HEK293 (cell line): ENCODE measurements at regions not wholly inside any gene's neighbourhood (a gene's known extent, or its start where the extent isn't known, plus 50 kb on each side); places are given as distances from the start of the nearest gene placed in this dataset.

Source experiments
- CTCF ChIA-PET: fragments of 350-600 bp; formaldehyde crosslinking; extraction: SDS; loops from one replicate; lab custom pipeline; 2021; ENCODE audit warnings: antibody characterized with exemption; lab: Yijun Ruan, JAX
- POLR2A ChIA-PET: fragments of 300-600 bp; formaldehyde crosslinking; extraction: SDS; loops from one replicate; lab custom pipeline; 2020; ENCODE audit warnings: antibody characterized with exemption, inconsistent platforms; lab: Yijun Ruan, JAX
- H3K27ac ChIP-seq: fragments of 200-500 bp; sonication (Bioruptor generic); 2 replicates; pipeline ENCODE4 v1.5.1; 2014; ENCODE audit warnings: low read depth, low read length, control low read depth, inconsistent platforms; ENCODE audit errors: extremely low read depth
- H3K36me3 ChIP-seq, 2 experiments: fragments of 200-500 bp in 1 of 2; sonication (Bioruptor generic) in 1 of 2; 1 replicate in 1 of 2; 2 replicates in 1 of 2; pipeline ENCODE4 v1.5.1; 2014 to 2017; ENCODE audit warnings: inconsistent platforms in 2 of 2, low read length in 2 of 2; ENCODE audit not compliant: control insufficient read depth in 2 of 2, insufficient read depth in 1 of 2
- H3K4me1 ChIP-seq: fragments of 200-500 bp; sonication (Bioruptor generic); 2 replicates; pipeline ENCODE4 v1.5.1; 2014; ENCODE audit warnings: mild to moderate bottlenecking, low read length, inconsistent platforms; ENCODE audit not compliant: control insufficient read depth, insufficient read depth
- H3K4me3 ChIP-seq: 2 replicates; pipeline ENCODE4 v1.5.1; 2011; ENCODE audit warnings: low read depth, mild to moderate bottlenecking, control low read depth, low read length, moderate library complexity
- H3K9me3 ChIP-seq: fragments of 200-500 bp; sonication (Bioruptor generic); 2 replicates; pipeline ENCODE4 v1.5.1; 2014; ENCODE audit warnings: low read depth, low read length, inconsistent platforms; ENCODE audit not compliant: control insufficient read depth, insufficient read depth
- BCL11B ChIP-seq: fragments of 450-650 bp; formaldehyde crosslinking; IDR thresholded peaks from 2 replicates; pipeline ENCODE4 v1.5.1; 2016; ENCODE audit warnings: low read depth, missing biosample characterization, missing genetic modification characterization
- EGR2 ChIP-seq: fragments of 450-650 bp; formaldehyde crosslinking; IDR thresholded peaks from 2 replicates; pipeline ENCODE4 v1.5.1; 2016; ENCODE audit warnings: low read depth, missing biosample characterization, missing genetic modification characterization
- GFI1B ChIP-seq: fragments of 450-650 bp; formaldehyde crosslinking; IDR thresholded peaks from 2 replicates; pipeline ENCODE4 v1.5.1; 2016; ENCODE audit warnings: missing biosample characterization, missing genetic modification characterization
- HIC1 ChIP-seq: fragments of 450-650 bp; formaldehyde crosslinking; IDR thresholded peaks from 2 replicates; pipeline ENCODE4 v1.5.1; 2016; ENCODE audit warnings: missing biosample characterization, missing genetic modification characterization
- KLF1 ChIP-seq: fragments of 450-650 bp; formaldehyde crosslinking; IDR thresholded peaks from 2 replicates; pipeline ENCODE4 v1.5.1; 2016; ENCODE audit warnings: missing biosample characterization, missing genetic modification characterization
- PRDM1 ChIP-seq: fragments of 450-650 bp; formaldehyde crosslinking; IDR thresholded peaks from 2 replicates; pipeline ENCODE4; 2016; ENCODE audit warnings: missing biosample characterization, missing genetic modification characterization
- SCRT1 ChIP-seq: fragments of 450-650 bp; formaldehyde crosslinking; IDR thresholded peaks from 2 replicates; pipeline ENCODE4 v1.5.1; 2016; ENCODE audit warnings: missing biosample characterization, missing genetic modification characterization, borderline replicate concordance
- ZBTB1 ChIP-seq: fragments of 450-650 bp; formaldehyde crosslinking; IDR thresholded peaks from 2 replicates; pipeline ENCODE4 v1.5.1; 2016; ENCODE audit warnings: missing biosample characterization, missing genetic modification characterization
- ZFHX2 ChIP-seq: fragments of 450-650 bp; formaldehyde crosslinking; conservative IDR thresholded peaks from 2 replicates; pipeline ENCODE4 v1.5.1; 2016; ENCODE audit warnings: missing biosample characterization, missing genetic modification characterization
- ZNF169 ChIP-seq: fragments of 450-650 bp; formaldehyde crosslinking; IDR thresholded peaks from 2 replicates; pipeline ENCODE4 v1.5.1; 2016; ENCODE audit warnings: missing biosample characterization, missing genetic modification characterization
- ZNF2 ChIP-seq: fragments of 450-650 bp; formaldehyde crosslinking; IDR thresholded peaks from 2 replicates; pipeline ENCODE4 v1.5.1; 2016; ENCODE audit warnings: missing biosample characterization, missing genetic modification characterization
- ZNF202 ChIP-seq: fragments of 450-650 bp; formaldehyde crosslinking; IDR thresholded peaks from 2 replicates; pipeline ENCODE4 v1.5.1; 2016; ENCODE audit warnings: missing biosample characterization, missing genetic modification characterization, borderline replicate concordance
- ZNF311 ChIP-seq: fragments of 450-650 bp; formaldehyde crosslinking; IDR thresholded peaks from 2 replicates; pipeline ENCODE4 v1.5.1; 2017; ENCODE audit warnings: missing biosample characterization, missing genetic modification characterization, borderline replicate concordance
- ZNF404 ChIP-seq: fragments of 450-650 bp; formaldehyde crosslinking; IDR thresholded peaks from 2 replicates; pipeline ENCODE4 v1.5.1; 2017; ENCODE audit warnings: missing biosample characterization, missing genetic modification characterization
- ZNF501 ChIP-seq: fragments of 450-650 bp; formaldehyde crosslinking; IDR thresholded peaks from 2 replicates; pipeline ENCODE4 v1.5.1; 2016; ENCODE audit warnings: missing biosample characterization, missing genetic modification characterization
- ZNF530 ChIP-seq: fragments of 450-650 bp; formaldehyde crosslinking; IDR thresholded peaks from 2 replicates; pipeline ENCODE4 v1.5.1; 2016; ENCODE audit warnings: low read depth, missing biosample characterization, missing genetic modification characterization
- ZNF629 ChIP-seq: fragments of 450-650 bp; formaldehyde crosslinking; IDR thresholded peaks from 2 replicates; pipeline ENCODE4 v1.5.1; 2017; ENCODE audit warnings: missing biosample characterization, missing genetic modification characterization
- ZNF658 ChIP-seq: fragments of 450-650 bp; formaldehyde crosslinking; IDR thresholded peaks from 2 replicates; pipeline ENCODE4; 2016; ENCODE audit warnings: missing biosample characterization, missing genetic modification characterization
- ZNF677 ChIP-seq: fragments of 450-650 bp; IDR thresholded peaks from 2 replicates; pipeline ENCODE4 v1.5.0; 2018; ENCODE audit warnings: missing biosample characterization, mild to moderate bottlenecking, missing genetic modification characterization, moderate library complexity
- ZNF701 ChIP-seq: fragments of 450-650 bp; formaldehyde crosslinking; IDR thresholded peaks from 2 replicates; pipeline ENCODE4 v1.5.1; 2016; ENCODE audit warnings: missing biosample characterization, missing genetic modification characterization
- ZNF704 ChIP-seq: fragments of 450-650 bp; formaldehyde crosslinking; IDR thresholded peaks from 2 replicates; pipeline ENCODE4 v1.5.1; 2016; ENCODE audit warnings: missing biosample characterization, missing genetic modification characterization
- ZNF768 ChIP-seq: fragments of 450-650 bp; formaldehyde crosslinking; IDR thresholded peaks from 2 replicates; pipeline ENCODE4 v1.5.1; 2018; ENCODE audit warnings: missing biosample characterization, mild to moderate bottlenecking, missing genetic modification characterization
- ZNF785 ChIP-seq: fragments of 450-650 bp; formaldehyde crosslinking; IDR thresholded peaks from 2 replicates; pipeline ENCODE4 v1.5.1; 2016; ENCODE audit warnings: missing biosample characterization, missing genetic modification characterization
- TF ChIP-seq, protein P1 (sequence below): fragments of 450-650 bp; formaldehyde crosslinking; IDR thresholded peaks from 2 replicates; pipeline ENCODE4 v1.5.1; 2016; ENCODE audit warnings: missing biosample characterization, missing genetic modification characterization

- CTCF ChIA-PET, result no interaction called here
- TF ChIP-seq, protein P1, sequence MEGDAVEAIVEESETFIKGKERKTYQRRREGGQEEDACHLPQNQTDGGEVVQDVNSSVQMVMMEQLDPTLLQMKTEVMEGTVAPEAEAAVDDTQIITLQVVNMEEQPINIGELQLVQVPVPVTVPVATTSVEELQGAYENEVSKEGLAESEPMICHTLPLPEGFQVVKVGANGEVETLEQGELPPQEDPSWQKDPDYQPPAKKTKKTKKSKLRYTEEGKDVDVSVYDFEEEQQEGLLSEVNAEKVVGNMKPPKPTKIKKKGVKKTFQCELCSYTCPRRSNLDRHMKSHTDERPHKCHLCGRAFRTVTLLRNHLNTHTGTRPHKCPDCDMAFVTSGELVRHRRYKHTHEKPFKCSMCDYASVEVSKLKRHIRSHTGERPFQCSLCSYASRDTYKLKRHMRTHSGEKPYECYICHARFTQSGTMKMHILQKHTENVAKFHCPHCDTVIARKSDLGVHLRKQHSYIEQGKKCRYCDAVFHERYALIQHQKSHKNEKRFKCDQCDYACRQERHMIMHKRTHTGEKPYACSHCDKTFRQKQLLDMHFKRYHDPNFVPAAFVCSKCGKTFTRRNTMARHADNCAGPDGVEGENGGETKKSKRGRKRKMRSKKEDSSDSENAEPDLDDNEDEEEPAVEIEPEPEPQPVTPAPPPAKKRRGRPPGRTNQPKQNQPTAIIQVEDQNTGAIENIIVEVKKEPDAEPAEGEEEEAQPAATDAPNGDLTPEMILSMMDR, result no peak
- TF ChIP-seq ZNF311 (no peak), ZNF629 (tag by site-specific recombination) (no peak), KLF1 (tag by site-specific recombination) (no peak), SCRT1 (tag by site-specific recombination) (no peak), ZNF169 (no peak), ZNF785 (tag by site-specific recombination) (no peak), ZNF2 (tag by site-specific recombination) (no peak), PRDM1 (tag by site-specific recombination) (no peak), ZNF677 (tag by site-specific recombination) (no peak), ZNF404 (tag by site-specific recombination) (no peak), ZNF768 (tag by site-specific recombination) (no peak), ZBTB1 (no peak), ZNF701 (no peak), GFI1B (tag by site-specific recombination) (no peak), ZNF501 (tag by site-specific recombination) (no peak), ZNF658 (no peak)
- Histone ChIP-seq H3K4me1 (no peaks in the 10 kb centered on the region), H3K36me3 (no peaks in the 10 kb centered on the region), H3K27ac (no peak overlapping the region), H3K9me3 (no peaks in the 10 kb centered on the region), H3K4me3 (no peak overlapping the region)
- POLR2A ChIA-PET, result no interaction called here
These were observed 77.2 kb downstream of the LINC00237 start for GRCh38 chr20:21028921-21029320.

DNA sequence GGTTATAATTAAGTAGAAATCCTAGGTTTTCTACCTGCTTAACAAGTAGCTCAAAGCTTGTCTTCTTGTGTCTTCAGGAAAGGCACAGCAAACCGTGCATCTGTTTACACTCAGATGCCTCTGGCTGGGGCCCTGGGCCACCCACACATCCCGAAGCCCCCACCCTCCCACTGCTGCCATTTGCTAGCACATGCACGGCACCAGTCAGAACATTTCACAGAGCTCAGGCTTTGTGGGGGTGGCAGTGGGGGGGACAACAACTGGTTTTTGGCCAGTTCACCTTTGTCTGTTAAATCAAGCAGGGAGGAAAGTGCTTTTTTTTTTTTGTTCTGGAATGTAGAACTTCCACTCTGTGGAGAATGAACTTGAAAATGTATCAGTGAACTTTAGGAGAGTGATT is 77.7 kb downstream of the LINC00237 start:
- no peak for TF ChIP-seq ZNF530 (tag by site-specific recombination)
- TF ChIP-seq ZNF202 (tag by site-specific recombination), result no peak
- TF ChIP-seq ZNF2 (tag by site-specific recombination), result no peak
- TF ChIP-seq BCL11B (tag by site-specific recombination), result no peak
- TF ChIP-seq ZFHX2 (tag by site-specific recombination), result 0 out of 2 replicates have a peak, but pooled peaks have one; percentile 41
- no peak for TF ChIP-seq ZNF704 (tag by site-specific recombination)
- TF ChIP-seq HIC1 (tag by site-specific recombination), result no peak
- TF ChIP-seq EGR2, result peak; percentile 39; the same call in 1 of the 2 replicates
- Histone ChIP-seq H3K36me3 (no peaks in the 10 kb centered on the region), H3K9me3 (no peaks in the 10 kb centered on the region), H3K4me1 (no peaks in the 10 kb centered on the region), H3K27ac (no peak overlapping the region), H3K4me3 (no peak overlapping the region)
- ChIA-PET CTCF (interaction anchor here (0.6 kb wide), 1 partner anchor 18 kb away, joined by 3 read pairs; no protein-coding TSS in a partner anchor), POLR2A (no interaction called here)
